ENCODE measurements at regions not wholly inside any gene's neighbourhood (a gene's known extent, or its start where the extent isn't known, plus 50 kb on each side); places are given as distances from the start of the nearest gene placed in this dataset.

DNA sequence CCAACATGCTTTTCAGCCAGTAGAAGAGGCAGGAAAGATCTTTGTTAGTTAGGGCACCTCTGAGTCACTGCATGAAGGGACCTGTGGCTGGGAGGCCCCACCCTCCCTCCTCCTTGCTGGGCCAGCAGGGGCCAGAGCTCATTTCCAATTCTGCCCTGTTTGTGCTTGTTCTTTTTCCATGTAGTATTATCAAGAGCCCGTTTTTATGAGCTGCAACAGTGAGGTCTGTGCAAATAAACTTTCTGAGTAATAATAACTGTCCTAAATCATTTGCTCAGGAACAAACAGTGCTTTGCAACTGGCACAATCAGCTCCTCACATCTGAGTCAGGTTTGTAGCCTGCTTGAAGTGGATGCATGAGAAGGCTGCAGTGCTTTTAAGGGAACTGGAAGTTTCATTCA is 128.0 kb downstream of the ARL4C start:
- TF ChIP-seq, protein P1, sequence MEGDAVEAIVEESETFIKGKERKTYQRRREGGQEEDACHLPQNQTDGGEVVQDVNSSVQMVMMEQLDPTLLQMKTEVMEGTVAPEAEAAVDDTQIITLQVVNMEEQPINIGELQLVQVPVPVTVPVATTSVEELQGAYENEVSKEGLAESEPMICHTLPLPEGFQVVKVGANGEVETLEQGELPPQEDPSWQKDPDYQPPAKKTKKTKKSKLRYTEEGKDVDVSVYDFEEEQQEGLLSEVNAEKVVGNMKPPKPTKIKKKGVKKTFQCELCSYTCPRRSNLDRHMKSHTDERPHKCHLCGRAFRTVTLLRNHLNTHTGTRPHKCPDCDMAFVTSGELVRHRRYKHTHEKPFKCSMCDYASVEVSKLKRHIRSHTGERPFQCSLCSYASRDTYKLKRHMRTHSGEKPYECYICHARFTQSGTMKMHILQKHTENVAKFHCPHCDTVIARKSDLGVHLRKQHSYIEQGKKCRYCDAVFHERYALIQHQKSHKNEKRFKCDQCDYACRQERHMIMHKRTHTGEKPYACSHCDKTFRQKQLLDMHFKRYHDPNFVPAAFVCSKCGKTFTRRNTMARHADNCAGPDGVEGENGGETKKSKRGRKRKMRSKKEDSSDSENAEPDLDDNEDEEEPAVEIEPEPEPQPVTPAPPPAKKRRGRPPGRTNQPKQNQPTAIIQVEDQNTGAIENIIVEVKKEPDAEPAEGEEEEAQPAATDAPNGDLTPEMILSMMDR (IDR thresholded peaks at IDR 0.05): peak in 1 of 4 experiments; percentile 38
- TF ChIP-seq POLR2AphosphoS5 (IDR thresholded peaks at IDR 0.05): peak; percentile 98
- no peak for TF ChIP-seq POLR2A (IDR thresholded peaks at IDR 0.05)

All from prostate gland (tissue), 2 donors.